ENCODE measurements at regions not wholly inside any gene's neighbourhood (a gene's known extent, or its start where the extent isn't known, plus 50 kb on each side); places are given as distances from the start of the nearest gene placed in this dataset.

DNA sequence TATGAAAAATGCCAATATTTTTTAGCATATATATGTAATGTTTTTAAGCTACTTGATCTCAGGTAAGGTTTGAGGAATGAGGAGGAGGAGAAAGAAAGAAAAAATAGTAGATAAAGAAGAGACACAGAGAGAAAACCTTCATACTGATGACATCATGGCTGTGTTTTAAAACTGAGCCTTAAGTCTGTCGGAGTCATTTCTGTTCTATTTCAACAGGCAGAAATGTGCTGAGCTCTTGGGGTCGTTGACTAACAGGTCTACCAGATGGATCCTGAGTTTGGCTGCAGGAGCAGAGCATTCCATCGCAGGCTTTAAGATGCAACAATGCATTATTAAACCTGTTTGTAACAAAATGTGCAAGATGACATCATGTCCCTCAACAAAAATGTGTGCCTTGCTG lies 356.0 kb downstream of the TGFB2 start:
- no peak for DNase-seq (ENCODE audit: low spot score)
- intact Hi-C loops (cut with DNase I): no loop called here

DNA sequence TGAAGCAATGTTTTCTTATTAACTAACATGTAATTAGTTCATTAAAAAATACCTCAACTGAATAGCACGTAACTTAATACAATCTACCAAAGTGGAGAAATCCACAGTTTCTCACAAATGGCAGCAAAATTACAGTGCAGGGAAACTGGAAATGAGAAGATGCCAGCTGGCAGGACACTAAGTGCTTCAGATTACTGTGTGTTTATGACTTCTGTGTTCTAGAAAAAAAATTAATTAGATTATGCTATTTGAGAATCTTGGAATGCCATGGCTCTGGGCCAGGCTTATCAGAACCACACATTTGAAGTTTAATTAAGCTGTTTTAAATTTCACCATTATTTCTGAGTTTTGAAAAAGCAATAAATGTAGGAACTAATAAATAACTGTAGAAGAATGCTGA lies 357.6 kb downstream of the TGFB2 start:
- DNase-seq (ENCODE audit: low spot score): no peak
- intact Hi-C loops (cut with DNase I): no loop called here

DNA sequence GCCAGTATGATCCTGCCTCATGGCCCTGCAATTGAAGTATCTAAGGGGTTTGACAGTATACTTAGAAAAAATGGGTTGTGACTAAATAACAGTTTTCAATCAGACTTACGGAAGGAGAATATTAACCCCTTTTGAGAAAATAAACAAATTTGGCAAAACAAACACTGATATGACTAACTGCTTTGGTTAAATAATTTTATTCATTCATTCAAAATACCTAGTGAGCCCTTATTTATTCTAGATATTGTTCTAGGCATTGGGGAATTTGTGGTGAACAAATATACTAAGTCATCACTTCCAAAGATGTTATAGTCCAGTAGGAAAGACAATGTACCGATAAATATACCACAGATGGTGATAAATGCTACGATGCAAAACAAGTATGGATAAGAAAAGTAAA lies 358.7 kb downstream of the TGFB2 start:
- DNase-seq (ENCODE audit: low spot score): no peak
- intact Hi-C loops (cut with DNase I): no loop called here

DNA sequence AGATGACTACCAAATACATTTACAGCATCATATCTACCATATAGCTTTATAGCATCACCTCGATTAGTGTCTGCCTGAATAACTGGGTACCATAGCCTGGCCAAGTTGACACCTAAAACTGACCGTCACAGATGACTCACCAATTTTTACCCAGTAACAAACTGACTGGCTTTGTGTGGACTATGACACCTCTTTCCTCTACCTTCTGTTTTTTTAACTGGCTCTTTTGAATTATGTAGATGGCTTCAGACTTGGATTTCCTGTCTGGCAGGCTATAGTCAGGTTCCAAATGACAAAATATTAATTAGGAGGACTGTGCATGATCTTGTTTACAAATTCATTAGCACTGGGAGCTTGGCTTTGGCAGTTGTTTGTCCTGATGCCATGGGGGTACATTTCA lies 360.3 kb downstream of the TGFB2 start:
- no peak for DNase-seq (ENCODE audit: low spot score)
- intact Hi-C loops (cut with DNase I): no loop called here

DNA sequence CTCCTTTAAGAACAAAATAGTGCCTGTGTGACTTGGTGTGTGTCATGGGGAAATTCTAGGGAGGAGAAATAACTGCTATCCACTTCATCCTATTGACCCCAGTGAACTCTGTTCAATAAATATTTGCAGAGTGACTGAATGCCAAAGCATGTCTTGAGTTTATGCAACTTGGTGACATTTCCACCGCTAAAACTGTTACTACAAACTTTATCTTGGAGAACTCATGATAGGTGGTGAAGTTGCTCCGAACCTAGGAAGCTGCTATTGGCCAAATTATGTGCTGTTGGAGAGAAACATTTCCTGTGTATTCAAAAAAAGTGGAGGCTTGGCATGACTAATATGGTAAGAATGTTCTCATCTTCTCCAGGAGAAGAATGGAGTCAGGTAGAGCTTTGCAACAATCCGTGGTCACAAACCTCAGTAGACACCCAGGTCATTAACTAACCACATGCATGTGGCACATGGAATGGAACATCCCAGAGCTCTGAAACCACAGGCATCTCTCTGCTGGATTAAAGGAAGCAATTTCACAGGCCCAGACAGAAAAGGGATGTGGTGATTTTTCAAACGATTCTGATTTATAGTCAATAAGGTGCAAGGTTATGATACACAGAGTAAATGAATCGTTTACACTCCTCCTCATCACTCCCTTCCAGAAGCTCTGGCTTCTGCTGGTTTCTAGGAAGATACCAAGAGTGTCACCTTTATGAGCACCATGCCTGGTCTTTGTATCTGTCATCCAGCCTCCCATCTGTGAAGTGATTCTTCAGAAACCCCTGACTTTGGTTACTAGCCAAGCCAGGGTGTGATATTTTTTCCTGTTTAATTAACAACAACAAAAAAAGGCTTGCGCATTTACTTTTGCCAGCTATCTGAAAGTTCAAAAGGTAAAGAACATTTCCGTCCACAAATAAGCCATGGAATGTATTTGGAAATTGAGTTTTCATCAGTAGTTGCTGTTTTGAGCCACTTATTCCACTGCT lies 361.1 kb downstream of the TGFB2 start:
- DNase-seq (ENCODE audit: low spot score): no peak
- intact Hi-C loops (cut with DNase I): no loop called here

DNA sequence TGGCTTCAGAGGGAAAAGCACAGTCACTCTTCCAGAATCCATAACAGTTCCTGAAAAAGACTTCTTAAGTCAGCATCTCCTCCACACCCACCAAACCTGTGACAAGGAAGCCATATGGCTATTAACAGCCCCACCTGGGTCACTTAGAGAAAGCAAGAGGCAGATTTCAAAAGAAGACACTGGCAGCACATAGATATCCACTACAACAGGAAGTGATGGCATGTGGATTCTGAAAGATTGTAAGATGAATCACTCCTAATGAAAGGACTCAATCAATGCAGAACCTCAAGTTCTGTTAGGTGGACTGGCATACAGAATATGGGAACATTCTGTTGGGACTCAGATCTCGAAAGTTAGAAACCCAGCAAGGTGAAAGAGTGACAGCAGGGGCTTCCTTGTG lies 365.9 kb downstream of the TGFB2 start:
- DNase-seq (ENCODE audit: low spot score): no peak

DNA sequence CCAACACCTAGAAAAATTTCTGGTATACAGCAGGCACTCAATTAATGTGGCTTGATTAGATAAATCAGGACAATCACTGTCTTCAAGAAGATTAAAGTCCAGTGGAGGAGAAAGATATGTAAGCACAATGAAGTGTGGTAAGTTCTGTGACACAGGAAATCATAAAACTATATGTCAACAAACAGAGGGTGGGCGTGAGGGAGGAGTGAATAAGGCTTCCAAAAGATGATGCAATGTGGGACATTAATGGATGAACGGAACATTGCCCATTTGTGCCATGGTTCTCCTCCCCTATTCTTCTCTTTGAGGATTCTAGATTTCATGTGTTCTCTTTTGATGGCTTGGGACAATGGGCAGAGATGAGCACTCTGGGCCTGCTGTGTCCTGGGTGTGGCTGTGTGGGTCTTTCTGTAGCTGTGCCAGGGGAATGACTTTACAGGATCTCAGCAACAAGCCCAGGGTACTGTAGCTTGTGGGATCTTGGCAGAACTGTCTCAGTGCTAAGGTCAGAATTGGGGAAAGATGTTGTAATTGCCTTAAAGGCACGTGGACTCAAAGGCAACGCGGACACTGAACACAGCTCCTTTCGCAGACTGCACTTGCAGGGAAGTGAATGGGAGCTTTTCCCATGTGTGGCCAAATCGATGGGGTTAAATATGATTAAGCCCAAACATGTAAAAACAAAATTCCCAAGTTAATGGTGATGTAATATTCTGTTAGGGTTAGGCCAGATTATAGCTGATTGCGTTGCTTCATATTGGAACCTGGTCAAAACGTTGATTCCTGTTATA lies 366.9 kb downstream of the TGFB2 start:
- intact Hi-C loops (cut with DNase I): no loop called here
- DNase-seq (ENCODE audit: low spot score): no peak

More for the DNA sequence above, 365.9 kb downstream of the TGFB2 start:
- intact Hi-C loops (cut with DNase I): no loop called here

DNA sequence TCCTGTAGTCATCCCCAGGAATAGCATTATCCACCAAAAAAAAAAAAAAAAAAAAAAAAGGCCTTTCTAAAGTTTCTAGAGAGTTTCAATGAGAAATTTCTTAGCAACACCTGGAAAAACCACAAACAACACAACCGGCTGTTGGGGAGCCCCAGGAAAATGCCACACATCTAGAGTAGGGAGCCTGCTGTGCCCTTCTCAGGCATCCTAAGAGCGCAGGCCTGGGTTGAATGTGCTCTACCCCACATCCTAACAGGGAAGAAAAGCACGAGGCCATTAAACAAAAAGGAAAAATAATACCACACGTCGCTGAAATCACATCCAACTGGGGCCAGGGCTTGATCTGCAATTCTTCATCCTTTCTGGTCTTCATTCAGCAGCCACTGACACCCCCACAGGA lies 367.5 kb downstream of the TGFB2 start:
- no peak for DNase-seq (ENCODE audit: low spot score)
- intact Hi-C loops (cut with DNase I): no loop called here

DNA sequence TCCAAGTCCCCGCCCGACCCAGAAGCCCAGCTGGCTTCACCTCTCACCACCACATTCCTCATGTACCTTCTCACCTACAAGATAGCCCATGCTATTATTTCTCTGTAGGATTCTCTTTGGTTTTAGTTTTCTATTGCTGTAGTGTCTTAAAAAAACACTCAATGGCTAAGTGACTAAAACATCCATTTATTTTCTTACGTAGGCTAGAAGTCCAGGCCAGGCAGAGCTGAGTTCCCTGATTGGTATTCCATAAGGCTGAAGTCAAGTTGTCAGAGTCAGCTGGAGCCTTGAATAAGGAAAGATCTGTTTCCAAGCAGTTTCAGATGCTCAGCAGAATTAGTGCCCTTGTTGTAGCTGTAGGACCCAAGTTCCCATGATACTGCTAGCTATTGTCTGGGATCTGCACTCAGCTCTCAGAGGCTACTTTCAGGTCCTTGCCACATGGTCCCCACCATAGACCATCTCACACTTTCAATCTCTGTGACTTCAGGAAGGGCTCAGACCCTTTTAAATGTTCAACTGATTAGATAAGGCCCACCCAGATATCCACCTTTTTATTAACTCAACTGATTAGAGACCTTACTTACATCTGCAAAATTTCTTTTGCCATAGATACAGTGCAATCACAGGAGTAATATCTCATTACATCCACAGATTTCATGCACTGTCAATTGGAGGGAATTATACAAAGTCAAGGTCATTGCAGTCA lies 371.0 kb downstream of the TGFB2 start:
- intact Hi-C loops (cut with DNase I): no loop called here
- DNase-seq (ENCODE audit: low spot score): no peak

DNA sequence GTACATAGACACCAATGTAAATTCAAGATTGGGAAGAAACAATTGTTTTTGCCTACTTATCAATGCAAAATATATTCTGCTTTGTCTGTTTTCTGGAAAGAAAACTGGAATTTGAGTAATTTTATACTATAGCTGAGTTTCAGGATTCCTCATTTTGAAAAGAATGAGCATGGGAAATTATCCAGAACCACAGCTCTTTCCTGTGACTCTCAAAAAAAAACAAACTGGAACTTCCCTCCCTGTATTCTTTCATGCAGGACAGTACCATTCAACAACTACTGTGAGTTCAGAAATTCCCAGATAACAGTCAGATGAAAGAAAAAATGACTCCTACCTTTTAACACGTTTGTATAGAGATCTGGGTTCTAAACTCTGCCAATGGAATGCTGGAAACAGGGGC lies 372.4 kb downstream of the TGFB2 start:
- intact Hi-C loops (cut with DNase I): no loop called here
- no peak for DNase-seq (ENCODE audit: low spot score)

DNA sequence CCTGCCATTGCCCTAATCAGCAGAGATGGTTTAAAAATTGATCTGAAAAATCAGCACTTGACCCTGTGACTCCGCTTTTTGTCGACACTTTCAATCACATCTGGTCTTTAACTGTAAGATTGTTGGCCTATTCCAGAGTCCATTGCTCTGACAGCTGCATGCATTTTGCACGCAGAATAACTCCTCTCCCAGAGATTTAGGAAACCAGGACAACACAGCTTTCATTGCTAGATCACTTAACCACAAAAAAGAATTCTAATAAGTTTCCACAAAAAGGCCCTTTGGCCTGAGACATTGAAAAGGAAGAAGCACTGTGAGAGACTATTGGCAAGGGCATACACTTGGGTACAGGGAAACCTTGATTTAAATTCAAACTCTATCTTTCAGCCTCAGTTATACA lies 373.1 kb downstream of the TGFB2 start:
- intact Hi-C loops (cut with DNase I): no loop called here
- DNase-seq (ENCODE audit: low spot score): no peak

DNA sequence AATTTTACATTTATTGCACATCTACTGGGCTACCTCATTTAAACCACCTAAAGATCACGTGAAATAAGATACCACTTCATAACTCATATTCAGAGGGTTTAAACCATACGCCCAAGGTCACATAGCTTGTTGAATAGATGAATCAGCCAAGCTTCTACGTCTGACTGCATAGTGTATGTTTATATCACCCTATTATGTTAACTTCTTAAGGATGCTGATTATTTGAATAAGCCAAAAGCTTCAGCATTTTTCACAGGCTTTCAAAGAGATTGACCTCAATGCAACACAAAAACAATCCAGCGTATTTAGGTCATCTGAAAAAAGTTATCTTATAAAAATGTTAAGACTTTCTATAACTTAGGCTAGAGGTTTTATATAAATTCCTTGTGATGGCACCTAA lies 373.8 kb downstream of the TGFB2 start:
- no peak for DNase-seq (ENCODE audit: low spot score)
- intact Hi-C loops (cut with DNase I): no loop called here

DNA sequence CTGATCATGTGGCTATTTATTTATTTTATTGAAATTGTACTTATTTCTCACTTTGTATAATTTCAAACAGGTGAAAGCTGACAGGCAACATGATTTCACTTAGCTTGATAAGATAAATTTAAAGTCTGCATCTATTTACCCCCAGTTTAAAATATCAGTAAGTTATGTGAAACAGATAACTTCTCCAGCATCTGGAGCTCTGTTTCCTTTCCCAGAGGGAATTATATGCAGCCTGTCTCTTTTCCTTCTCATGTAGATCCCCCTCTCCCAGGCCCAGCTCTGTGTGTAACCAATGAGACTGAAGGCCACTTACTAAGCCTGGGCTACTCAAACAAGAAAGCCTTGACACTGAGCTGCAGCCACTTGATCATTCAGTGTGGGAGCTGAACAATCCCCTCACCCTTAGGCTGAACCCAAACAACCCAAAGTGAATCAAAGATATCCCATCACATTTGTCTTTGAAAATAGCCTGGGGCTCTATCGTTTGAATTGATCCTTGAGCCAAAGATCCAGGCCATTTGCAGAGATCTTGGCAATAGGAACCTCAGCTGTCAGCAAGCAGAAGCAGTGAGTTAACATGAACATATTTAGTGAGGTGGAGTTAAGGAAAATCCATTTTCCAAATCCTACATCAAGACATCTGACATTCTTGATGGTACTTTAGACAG lies 383.9 kb downstream of the TGFB2 start:
- intact Hi-C loops (cut with DNase I): no loop called here

DNA sequence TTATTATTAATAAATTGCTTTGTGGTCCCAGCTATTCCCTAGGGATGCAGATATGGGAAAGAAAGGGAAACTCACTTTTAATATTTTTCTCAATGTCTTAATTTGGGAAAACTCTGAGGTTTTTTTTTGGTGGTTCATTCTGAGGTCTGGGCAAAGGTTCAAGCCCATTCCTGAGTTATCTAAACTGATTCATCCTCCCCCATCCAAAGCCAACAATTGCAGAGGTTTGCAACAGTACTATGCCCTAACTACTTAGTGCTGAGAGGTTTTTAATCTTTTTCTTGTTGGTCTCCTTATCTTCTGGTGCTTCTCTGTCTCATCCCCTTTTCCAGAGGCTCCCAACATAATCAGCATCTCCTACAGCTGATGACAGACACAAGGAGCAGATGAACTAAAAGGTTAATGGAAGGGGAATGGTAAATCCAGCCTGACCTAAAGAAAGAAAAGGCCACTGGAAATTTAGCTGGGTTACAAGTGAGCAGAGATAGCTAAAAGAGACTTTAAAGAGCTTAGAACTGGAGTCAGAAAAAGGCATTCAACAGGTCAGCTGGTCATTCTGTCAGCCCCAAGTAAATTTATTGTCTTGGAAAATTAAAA lies 390.4 kb downstream of the TGFB2 start:
- DNase-seq (ENCODE audit: low spot score): no peak

More for the DNA sequence above, 383.9 kb downstream of the TGFB2 start:
- no peak for DNase-seq (ENCODE audit: low spot score)

DNA sequence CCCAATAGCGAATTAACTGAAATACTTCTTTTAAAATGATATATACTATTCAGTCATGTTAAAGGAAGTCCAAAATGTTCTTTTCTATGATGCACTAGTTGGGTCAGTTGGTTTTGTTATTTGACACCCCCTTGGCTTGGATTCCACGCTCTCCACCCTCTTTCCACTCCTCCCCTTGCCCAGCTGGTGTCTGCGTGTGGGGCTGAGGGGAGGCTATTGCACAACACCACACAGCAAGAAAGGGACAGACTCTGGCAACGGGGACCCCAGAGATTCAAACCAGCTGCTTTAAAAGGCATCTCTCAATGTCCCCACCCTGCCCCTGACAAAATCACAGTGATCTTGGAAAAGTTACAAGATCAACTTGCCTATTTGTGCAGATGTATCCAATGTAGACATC lies 394.3 kb downstream of the TGFB2 start:
- DNase-seq (ENCODE audit: low spot score): no peak
- intact Hi-C loops (cut with DNase I): no loop called here

More for the DNA sequence above, 390.4 kb downstream of the TGFB2 start:
- intact Hi-C loops (cut with DNase I): no loop called here

DNA sequence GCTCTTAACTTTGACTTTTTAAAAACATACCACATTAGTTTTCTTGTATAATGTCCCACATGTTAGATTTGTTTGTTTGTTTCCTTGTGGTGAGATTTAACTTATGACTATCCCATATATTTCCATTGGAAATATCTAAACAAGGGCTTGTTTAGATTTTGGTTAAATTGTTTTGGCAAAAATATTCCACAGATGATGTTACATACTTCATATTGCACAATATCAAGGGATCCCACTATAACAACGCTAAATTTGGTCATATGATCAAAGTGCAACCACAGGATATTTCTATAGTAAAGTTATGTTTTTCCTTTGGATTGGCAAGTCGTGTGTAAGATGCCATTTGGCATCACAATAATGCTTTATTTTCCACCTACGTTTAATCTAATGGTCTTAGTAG lies 396.7 kb downstream of the TGFB2 start:
- DNase-seq (ENCODE audit: low spot score): no peak
- intact Hi-C loops (cut with DNase I): no loop called here

DNA sequence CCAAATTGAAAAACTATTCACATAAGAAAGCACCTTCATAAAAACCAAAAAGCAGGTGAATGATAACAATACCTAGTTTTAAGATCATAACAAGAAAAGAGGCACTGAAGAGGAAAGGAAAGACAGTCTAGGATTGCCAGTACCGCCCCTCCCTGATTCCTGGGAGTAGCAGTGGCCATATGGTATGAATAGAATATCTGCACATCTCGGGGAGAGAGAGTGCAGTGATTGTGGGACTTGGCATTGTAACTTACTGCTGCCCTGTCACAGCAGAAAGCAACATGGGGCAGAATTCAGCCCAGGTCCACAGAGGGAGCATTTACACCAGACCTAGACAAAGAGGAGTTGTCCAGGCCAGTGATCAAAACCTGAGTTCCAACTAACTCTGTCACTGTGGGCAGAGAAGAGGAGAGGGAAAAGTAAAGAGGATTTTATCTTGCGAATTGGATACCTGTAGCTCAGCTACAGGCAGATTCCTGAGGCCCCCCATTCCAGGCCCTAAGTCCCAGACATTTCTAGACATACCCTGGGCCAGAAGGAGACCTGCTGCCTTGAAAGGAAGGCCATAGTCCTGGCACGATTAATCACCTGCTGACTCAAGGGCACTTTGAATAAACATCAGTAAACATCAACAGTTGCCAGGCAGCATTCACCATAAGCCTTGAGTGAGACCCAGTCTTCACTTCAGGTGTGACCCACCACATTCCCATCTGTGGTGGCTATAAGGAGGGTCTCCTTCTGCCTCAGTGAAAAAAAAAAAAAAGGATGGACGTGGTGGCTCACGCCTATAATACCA lies 397.5 kb downstream of the TGFB2 start:
- intact Hi-C loops (cut with DNase I): no loop called here

DNA sequence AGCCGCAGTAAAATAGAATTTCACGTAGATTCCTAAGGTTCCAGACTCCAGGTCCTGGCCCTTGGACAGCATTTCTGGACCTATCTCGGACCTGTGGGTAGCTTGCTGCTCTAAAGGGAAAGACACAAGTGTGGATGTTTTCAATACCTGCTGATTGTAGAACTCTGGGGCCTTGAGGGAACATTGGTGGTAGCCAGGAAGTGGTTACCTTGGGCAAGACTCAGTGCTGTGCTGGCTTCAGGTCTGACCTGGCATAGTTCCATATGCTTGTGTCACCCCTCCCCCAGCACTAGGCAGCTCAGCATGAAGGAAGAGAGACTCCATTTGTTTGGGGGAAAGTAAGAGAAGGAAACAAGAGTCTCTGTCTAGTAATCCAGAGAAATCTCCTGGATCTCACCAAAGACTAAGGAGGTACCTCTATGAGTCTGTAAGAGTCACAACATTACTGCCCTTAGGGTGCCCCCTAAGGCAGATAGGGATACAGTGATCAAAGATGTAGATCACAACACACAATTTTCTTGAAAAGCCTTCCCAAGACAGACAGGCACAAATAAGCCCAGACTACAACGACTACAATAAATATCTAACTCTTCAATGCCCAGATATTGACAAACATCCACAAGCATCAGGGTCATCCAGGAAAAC lies 398.8 kb downstream of the TGFB2 start:
- no peak for DNase-seq (ENCODE audit: low spot score)
- intact Hi-C loops (cut with DNase I): no loop called here

More for the DNA sequence above, 397.5 kb downstream of the TGFB2 start:
- DNase-seq (ENCODE audit: low spot score): no peak
